Pancreas (tissue), 10 donors: ENCODE measurements at regions not wholly inside any gene's neighbourhood (a gene's known extent, or its start where the extent isn't known, plus 50 kb on each side); places are given as distances from the start of the nearest gene placed in this dataset.

Experiments used
- ATAC-seq, 4 donors: fragments of 200-7000 bp; cut with Tn5 transposase; one replicate each; pipeline versions ENCODE4 v1.8.0 to v1.9.1; 2020; ENCODE audit warnings: mild to moderate bottlenecking in 4 of 4, moderate library complexity in 4 of 4
- DNase-seq, 6 donors: peaks; one replicate each; pipeline ENCODE4 v3.0.0-alpha.2; 2020
- FAIRE-seq: peaks from 2 replicates; lab custom pipeline; 2012; peaks lifted over from hg19 to GRCh38; lab: Jason Lieb, UNC
- H3K27ac ChIP-seq, 4 donors: fragments of 200-600 bp; sonication (generic); 1 replicate in 3 of 4; 2 replicates in 1 of 4; pipeline versions ENCODE4 v1.5.0 to v1.8.0; 2020
- H3K27me3 ChIP-seq, 4 donors: fragments of 200-600 bp; one replicate each; pipeline ENCODE4 v1.8.0; 2021
- H3K36me3 ChIP-seq, 3 donors: fragments of 200-600 bp; sonication (generic) in 1 of 3; one replicate each; pipeline versions ENCODE4 v1.5.0 to v1.8.0; 2020 to 2021
- H3K4me1 ChIP-seq, 3 donors: fragments of 200-600 bp; one replicate each; pipeline ENCODE4 v1.8.0; 2021
- H3K4me3 ChIP-seq, 4 donors: fragments of 200-600 bp; sonication (generic) in 2 of 4; one replicate each; pipeline versions ENCODE4 v1.5.0 to v1.8.0; 2020 to 2021
- H3K9me3 ChIP-seq, 4 donors: fragments of 200-600 bp; one replicate each; pipeline ENCODE4 v1.8.0; 2021
- CTCF ChIP-seq, 4 donors: fragments of 200-600 bp; sonication (generic) in 3 of 4; IDR thresholded peaks; one replicate each; pipeline versions ENCODE4 v1.5.0 to v1.8.0; 2021; ENCODE audit warnings: antibody characterized with exemption in 4 of 4
- WGBS, 2 donors: extraction: QIAGEN DNeasy Blood & Tissue Kit; methylation state at CpG; one replicate each; pipeline ENCODE4 v1.1.7; 2013; 5-methylcytosine and 5-hydroxymethylcytosine counted together
- intact Hi-C, 3 donors: fragments of 100-400 bp; cut with DNase I; formaldehyde crosslinking; loops; one replicate each; pipeline versions ENCODE4 v1.11.1 to v1.14.2; 2022
- donor health status: healthy with polysubstance abuse.
- donor health status: DM: no; HTN: no; CAD: no; lungs with moderate emphysema.
- donor health status: DM: no; HTN: no; CAD: no.
- donor health status: control.
- donor health status: control.
- donor health status: Bipolar disorder and iron deficiency.
- donor health status: DM: yes; HTN: yes; CAD: no.
- donor health status: DM: no; HTN: no; CAD: no.
- donor health status: DM: no; HTN: no; CAD: no.
- donor health status: DM: yes; HTN: yes; CAD: no.

DNA sequence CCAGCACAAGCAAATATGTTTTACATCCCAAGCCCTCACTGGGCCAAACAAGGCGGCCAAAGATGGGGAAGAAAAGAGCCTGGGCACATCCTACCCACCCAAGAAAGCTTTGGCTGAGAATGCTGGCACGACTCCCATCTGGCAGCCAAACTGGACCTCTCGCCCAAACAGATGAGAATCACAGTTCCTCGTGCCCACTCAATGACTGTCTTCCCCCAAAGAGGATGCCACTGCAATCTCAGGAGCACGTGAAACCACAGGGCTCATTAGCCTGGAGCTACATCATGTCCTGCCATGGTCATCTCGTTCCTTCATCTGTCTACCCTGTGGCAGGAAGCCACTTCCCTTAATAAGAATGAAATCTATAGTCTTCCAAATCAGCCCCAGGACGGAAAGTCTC is 536.8 kb downstream of the BNC2 start:
- ATAC-seq (no peak), DNase-seq (no peak), FAIRE-seq (no peak)
- Histone ChIP-seq H3K36me3 (no peaks in the 10 kb centered on the region), H3K27me3 (no peaks in the 10 kb centered on the region), H3K4me1 (no peaks in the 10 kb centered on the region), H3K27ac (no peak overlapping the region), H3K9me3 (no peaks in the 10 kb centered on the region), H3K4me3 (no peak overlapping the region)
- no peak for TF ChIP-seq CTCF (IDR thresholded peaks at IDR 0.05)
- WGBS, 2 donors, result 61 to 74% methylated on average over 7 of the region's 7 CpGs
- intact Hi-C loops, result no loop called here

DNA sequence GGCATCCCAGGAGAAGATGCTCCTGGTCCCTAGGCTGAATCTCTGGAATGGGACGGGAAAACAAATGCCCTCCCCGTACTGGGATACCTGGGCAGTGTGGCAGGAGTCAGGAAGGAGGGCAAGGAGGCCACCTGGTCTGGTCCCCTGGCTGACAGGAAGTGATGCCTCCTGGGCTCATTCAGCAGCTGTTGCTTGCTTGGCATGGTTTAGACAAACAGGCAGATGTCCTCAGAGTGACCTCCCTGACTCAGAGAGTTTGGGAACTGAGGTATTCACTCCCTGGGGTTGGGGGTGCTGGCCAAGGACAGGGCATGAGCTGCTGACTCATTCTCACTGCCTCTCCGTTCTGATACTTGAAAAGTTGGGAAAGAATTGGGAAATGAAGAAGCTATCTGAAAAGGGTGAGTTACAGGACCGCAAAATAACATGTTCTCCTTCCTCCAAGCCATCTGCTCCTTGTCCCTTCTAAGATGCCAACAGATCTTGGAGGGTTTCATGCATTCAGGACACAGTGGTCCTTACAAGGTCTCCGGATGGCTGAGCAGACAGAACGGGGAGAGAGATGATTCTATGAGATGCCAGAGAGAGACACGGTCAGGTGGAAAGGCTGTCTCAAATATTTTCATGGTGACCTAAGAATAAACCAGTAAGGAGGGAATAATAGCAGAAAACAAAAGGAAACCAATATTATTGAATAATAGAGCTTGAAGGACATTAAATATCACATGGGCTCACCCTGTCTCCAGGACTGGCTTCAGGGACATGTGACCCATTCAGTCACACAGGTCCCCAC is 534.5 kb downstream of the BNC2 start:
- ATAC-seq (peak in 3 of 4 donors; percentile 63 to 85 (median 70)), FAIRE-seq (no peak), DNase-seq (peak in 2 of 6 donors; percentile 8 to 19)
- H3K4me3 ChIP-seq, result no peak overlapping the region
- WGBS, 2 donors, result 65 to 86% methylated on average over 7 of the region's 7 CpGs
- H3K27me3 ChIP-seq, result no peaks in the 10 kb centered on the region
- no peak overlapping the region for H3K27ac ChIP-seq
- H3K36me3 ChIP-seq, result no peaks in the 10 kb centered on the region
- no peaks in the 10 kb centered on the region for H3K9me3 ChIP-seq
- no peaks in the 10 kb centered on the region for H3K4me1 ChIP-seq
- intact Hi-C loops, result no loop called here
- no peak for TF ChIP-seq CTCF (IDR thresholded peaks at IDR 0.05)

DNA sequence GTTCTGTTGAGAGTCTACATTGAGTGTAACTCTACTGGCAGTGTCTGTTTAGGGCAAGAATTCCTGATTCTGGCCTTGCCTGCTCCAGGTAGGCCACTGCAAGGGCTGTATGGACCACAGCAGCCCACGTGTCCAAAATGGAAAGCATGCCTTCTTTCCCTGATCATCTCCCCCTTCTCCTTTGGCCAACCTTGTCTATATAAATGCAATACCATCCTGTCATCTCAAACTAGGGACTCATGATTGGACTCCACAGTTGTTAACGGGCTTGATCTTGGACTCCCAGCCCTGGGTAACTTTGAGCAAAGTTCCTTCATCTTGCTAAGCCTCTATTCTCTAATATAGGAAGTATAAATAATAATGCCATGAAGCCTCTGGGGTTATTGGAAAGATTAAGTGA is 533.6 kb downstream of the BNC2 start:
- Histone ChIP-seq H3K9me3 (no peaks in the 10 kb centered on the region), H3K27ac (no peak overlapping the region), H3K4me3 (no peak overlapping the region), H3K36me3 (no peaks in the 10 kb centered on the region), H3K4me1 (no peaks in the 10 kb centered on the region), H3K27me3 (no peaks in the 10 kb centered on the region)
- intact Hi-C loops, result no loop called here
- ATAC-seq, result no peak
- TF ChIP-seq CTCF (IDR thresholded peaks at IDR 0.05), result no peak
- DNase-seq, result no peak
- WGBS, 2 donors, result 62 to 65% methylated on average over 2 of the region's 2 CpGs
- FAIRE-seq, result no peak

DNA sequence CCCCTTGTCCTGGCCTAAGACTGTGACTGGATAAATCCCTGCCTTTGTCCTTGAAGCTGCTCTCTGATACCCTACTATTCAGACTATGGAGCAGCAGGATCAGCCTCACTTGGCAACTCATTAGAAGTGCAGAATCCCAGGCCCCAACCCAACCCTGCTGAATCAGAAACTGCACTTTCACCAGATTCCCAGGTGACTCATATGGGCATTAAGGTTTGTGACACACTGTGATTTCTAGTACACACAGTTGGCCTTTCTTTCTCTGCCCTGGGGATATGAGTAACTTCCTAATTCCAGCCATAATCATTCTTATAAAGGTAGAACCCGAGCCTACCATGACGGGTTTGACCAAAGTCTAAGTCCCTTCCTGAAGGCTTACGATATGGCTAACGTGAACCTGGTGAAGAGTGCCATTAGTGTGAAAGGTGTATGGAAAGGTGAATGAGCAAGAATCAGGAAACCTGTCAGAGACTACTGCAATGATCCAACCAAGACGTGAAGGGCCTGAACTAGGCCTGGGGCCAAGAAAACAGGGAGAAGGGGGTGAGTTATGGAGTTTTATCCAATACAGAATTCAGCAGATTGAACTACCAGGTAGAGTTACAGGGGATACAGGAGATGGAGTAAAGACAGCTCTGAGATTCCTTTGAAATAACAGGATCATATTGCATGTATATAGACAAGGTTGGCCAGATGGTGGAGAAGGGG is 533.0 kb downstream of the BNC2 start:
- H3K4me3 ChIP-seq, result no peak overlapping the region
- no peak for DNase-seq
- H3K9me3 ChIP-seq, result no peaks in the 10 kb centered on the region
- no peak for TF ChIP-seq CTCF (IDR thresholded peaks at IDR 0.05)
- FAIRE-seq, result no peak
- 62 to 82% methylated on average over 5 of the region's 5 CpGs for WGBS, 2 donors
- no peaks in the 10 kb centered on the region for H3K27me3 ChIP-seq
- intact Hi-C loops, result no loop called here
- H3K36me3 ChIP-seq, result no peaks in the 10 kb centered on the region
- H3K4me1 ChIP-seq, result no peaks in the 10 kb centered on the region
- ATAC-seq, result peak in 1 of 4 donors; percentile 21
- no peak overlapping the region for H3K27ac ChIP-seq

DNA sequence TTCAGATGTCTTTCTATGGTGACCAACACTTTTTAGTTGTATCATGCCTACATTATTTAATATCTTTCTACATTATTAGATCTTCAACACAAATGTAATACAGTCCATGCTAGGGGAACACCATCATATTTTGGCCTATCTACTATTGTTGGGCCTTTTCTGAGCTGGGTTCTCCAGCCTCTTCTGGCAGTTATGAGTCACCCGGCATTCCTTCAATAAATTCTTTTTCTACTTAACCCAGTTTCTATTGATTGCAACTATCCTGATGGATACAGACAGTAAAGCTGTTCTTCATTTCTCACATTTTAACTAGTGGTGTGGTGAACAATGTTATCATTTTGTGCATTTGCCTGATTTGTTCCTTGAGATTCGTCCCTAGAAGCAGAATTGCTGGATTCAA is 529.3 kb downstream of the BNC2 start:
- Histone ChIP-seq H3K27me3 (no peaks in the 10 kb centered on the region), H3K27ac (no peak overlapping the region), H3K4me1 (no peaks in the 10 kb centered on the region), H3K4me3 (no peak overlapping the region), H3K36me3 (no peaks in the 10 kb centered on the region), H3K9me3 (no peaks in the 10 kb centered on the region)
- DNase-seq (no peak), ATAC-seq (no peak), FAIRE-seq (no peak)
- 69 to 81% methylated on average over 2 of the region's 2 CpGs for WGBS, 2 donors
- intact Hi-C loops, result no loop called here
- no peak for TF ChIP-seq CTCF (IDR thresholded peaks at IDR 0.05)
